Panc1 (cell line): ENCODE measurements at regions not wholly inside any gene's neighbourhood (a gene's known extent, or its start where the extent isn't known, plus 50 kb on each side); places are given as distances from the start of the nearest gene placed in this dataset.

Experiments
- CTCF ChIP-seq: fragments of 450-650 bp; IDR thresholded peaks from 2 replicates; pipeline ENCODE4 v1.5.1; 2017; ENCODE audit warnings: mild to moderate bottlenecking
- POLR2AphosphoS5 ChIP-seq: IDR thresholded peaks from 2 replicates; pipeline ENCODE4 v1.6.1; 2012; ENCODE audit warnings: mild to moderate bottlenecking, low read depth, low read length, moderate library complexity
- REST ChIP-seq, 2 experiments: IDR thresholded peaks; 2 replicates each; pipeline ENCODE4 v1.6.1; 2011 to 2012; ENCODE audit warnings: low read depth in 2 of 2, control low read depth in 1 of 2, low read length in 1 of 2, mild to moderate bottlenecking in 1 of 2, moderate library complexity in 1 of 2; ENCODE audit not compliant: insufficient read depth in 1 of 2
- TCF7L2 ChIP-seq: IDR thresholded peaks from 2 replicates; pipeline ENCODE4 v1.6.1; 2011; ENCODE audit warnings: mild to moderate bottlenecking, low read depth, low read length, inconsistent platforms

GRCh38 chr12:105961821-105962671 lies 176.7 kb downstream of the NUAK1 start:
- no peak for TF ChIP-seq CTCF
- no peak for TF ChIP-seq REST (IDR thresholded peaks at IDR 0.05; ENCODE audit: insufficient read depth in 1 of 2, low read depth in 2 of 2, low read length in 1 of 2)
- no peak for TF ChIP-seq POLR2AphosphoS5
- no peak for TF ChIP-seq TCF7L2
